ENCODE measurements at regions not wholly inside any gene's neighbourhood (a gene's known extent, or its start where the extent isn't known, plus 50 kb on each side); places are given as distances from the start of the nearest gene placed in this dataset.

- DNase-seq (ENCODE audit: low read depth, low spot score): no peak
- no peak overlapping the region for H3K4me3 ChIP-seq (ENCODE audit: low read length)
Measured at GRCh38 chr5:6806668-6807067, 93.4 kb downstream of the TENT4A start.

GRCh38 chr5:6808462-6808861, 95.2 kb downstream of the TENT4A start:
- H3K4me3 ChIP-seq (ENCODE audit: low read length): no peak overlapping the region
- DNase-seq (ENCODE audit: low read depth, low spot score): no peak

GRCh38 chr5:6810641-6811405, 97.6 kb downstream of the TENT4A start:
- H3K4me3 ChIP-seq (ENCODE audit: low read length): no peak overlapping the region
- DNase-seq (ENCODE audit: low read depth, low spot score): no peak

- H3K4me3 ChIP-seq (ENCODE audit: low read length): no peak overlapping the region
- no peak for DNase-seq (ENCODE audit: low read depth, low spot score)
Measured at GRCh38 chr5:6812091-6812490, 98.9 kb downstream of the TENT4A start.

GRCh38 chr5:6812800-6813731, 99.8 kb downstream of the TENT4A start:
- H3K4me3 ChIP-seq (ENCODE audit: low read length): no peak overlapping the region
- DNase-seq (ENCODE audit: low read depth, low spot score): no peak

GRCh38 chr5:6814816-6815215, 101.6 kb downstream of the TENT4A start:
- no peak for DNase-seq (ENCODE audit: low read depth, low spot score)

GRCh38 chr5:6818594-6819511, 105.6 kb downstream of the TENT4A start:
- no peak for DNase-seq (ENCODE audit: low read depth, low spot score)
- H3K4me3 ChIP-seq (ENCODE audit: low read length): no peak overlapping the region

More at GRCh38 chr5:6814816-6815215, 101.6 kb downstream of the TENT4A start:
- H3K4me3 ChIP-seq (ENCODE audit: low read length): no peak overlapping the region

- H3K4me3 ChIP-seq (ENCODE audit: low read length): no peak overlapping the region
- no peak for DNase-seq (ENCODE audit: low read depth, low spot score)
Measured at GRCh38 chr5:6819521-6819920, 106.3 kb downstream of the TENT4A start.

GRCh38 chr5:6820851-6821479, 107.7 kb downstream of the TENT4A start:
- no peak overlapping the region for H3K4me3 ChIP-seq (ENCODE audit: low read length)

GRCh38 chr5:6822068-6822467, 108.8 kb downstream of the TENT4A start:
- H3K4me3 ChIP-seq (ENCODE audit: low read length): no peak overlapping the region
- DNase-seq (ENCODE audit: low read depth, low spot score): no peak

More at GRCh38 chr5:6820851-6821479, 107.7 kb downstream of the TENT4A start:
- peak; percentile 47 for DNase-seq (ENCODE audit: low read depth, low spot score)

GRCh38 chr5:6822556-6823343, 109.5 kb downstream of the TENT4A start:
- no peak overlapping the region for H3K4me3 ChIP-seq (ENCODE audit: low read length)
- DNase-seq (ENCODE audit: low read depth, low spot score): no peak

GRCh38 chr5:6823996-6824395, 110.8 kb downstream of the TENT4A start:
- H3K4me3 ChIP-seq (ENCODE audit: low read length): no peak overlapping the region
- DNase-seq (ENCODE audit: low read depth, low spot score): no peak

GRCh38 chr5:6825678-6826244, 112.5 kb downstream of the TENT4A start:
- H3K4me3 ChIP-seq (ENCODE audit: low read length): no peak overlapping the region
- DNase-seq (ENCODE audit: low read depth, low spot score): no peak

GRCh38 chr5:6826756-6827155, 113.5 kb downstream of the TENT4A start:
- DNase-seq (ENCODE audit: low read depth, low spot score): no peak
- no peak overlapping the region for H3K4me3 ChIP-seq (ENCODE audit: low read length)

- no peak overlapping the region for H3K4me3 ChIP-seq (ENCODE audit: low read length)
Measured at GRCh38 chr5:6827526-6828219, 114.4 kb downstream of the TENT4A start.

GRCh38 chr5:6829150-6829784, 116.0 kb downstream of the TENT4A start:
- DNase-seq (ENCODE audit: low read depth, low spot score): no peak
- no peak overlapping the region for H3K4me3 ChIP-seq (ENCODE audit: low read length)

More at GRCh38 chr5:6827526-6828219, 114.4 kb downstream of the TENT4A start:
- DNase-seq (ENCODE audit: low read depth, low spot score): no peak

Data from Jurkat, Clone E6-1 (cell line).